ENCODE measurements at regions not wholly inside any gene's neighbourhood (a gene's known extent, or its start where the extent isn't known, plus 50 kb on each side); places are given as distances from the start of the nearest gene placed in this dataset.
"Not testable (repeated sequence)": the region's sequence is repeated elsewhere in the genome, so short reads cannot be mapped to it uniquely, and the experiment has no call there.

DNA sequence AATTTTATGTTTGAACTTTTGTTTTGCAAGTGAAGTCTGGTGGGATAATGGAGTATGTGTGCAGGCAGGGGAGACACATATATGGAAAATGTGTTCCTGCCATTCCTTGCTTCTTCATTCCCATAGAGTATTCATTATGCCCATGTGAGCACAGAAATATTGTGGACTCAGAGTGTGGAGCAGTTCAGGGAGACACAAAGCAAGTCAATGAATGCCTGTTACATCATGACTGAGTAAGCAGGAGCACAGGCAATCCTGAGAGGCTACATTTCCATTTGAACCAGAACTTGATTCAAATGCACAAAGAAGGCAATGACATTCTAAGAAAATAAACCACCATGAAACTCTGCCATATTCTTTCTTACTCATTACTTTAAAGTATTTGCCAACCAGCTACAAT is 990.5 kb downstream of the PRIM2 start:
- H3K4me3 Mint-ChIP-seq; H3K27ac Mint-ChIP-seq; ATAC-seq (ENCODE audit: low read depth in 2 of 2); H3K9me3 Mint-ChIP-seq; H3K27me3 Mint-ChIP-seq; DNase-seq; H3K36me3 Mint-ChIP-seq; H3K4me1 Mint-ChIP-seq: not testable (repeated sequence)

DNA sequence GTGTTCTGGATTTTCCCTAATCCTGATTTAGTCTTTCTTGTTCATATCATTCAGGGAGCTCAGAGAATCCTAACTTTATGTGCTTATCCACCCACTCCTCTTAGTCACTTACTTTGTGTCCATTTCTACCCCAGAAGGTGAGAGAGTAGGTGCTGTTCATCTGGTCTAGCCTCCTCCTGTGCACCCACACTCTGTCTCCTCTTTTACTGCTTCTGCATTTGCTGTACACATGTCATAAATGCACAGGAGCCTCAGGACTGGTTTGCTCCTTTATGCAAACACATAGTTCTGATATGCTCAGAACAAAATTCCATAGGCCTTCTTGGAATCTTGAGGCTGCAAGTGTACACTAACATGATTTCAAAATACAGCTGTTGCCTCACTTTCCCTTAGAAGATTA is 1014.7 kb downstream of the PRIM2 start:
- H3K27me3 Mint-ChIP-seq; DNase-seq; ATAC-seq (ENCODE audit: low read depth in 2 of 2); H3K27ac Mint-ChIP-seq; H3K4me1 Mint-ChIP-seq; H3K4me3 Mint-ChIP-seq; H3K36me3 Mint-ChIP-seq: not testable (repeated sequence)
- peaks cover 0 to 12% (median 8%) of the 10 kb centered on the region in 7 donors for H3K9me3 Mint-ChIP-seq

DNA sequence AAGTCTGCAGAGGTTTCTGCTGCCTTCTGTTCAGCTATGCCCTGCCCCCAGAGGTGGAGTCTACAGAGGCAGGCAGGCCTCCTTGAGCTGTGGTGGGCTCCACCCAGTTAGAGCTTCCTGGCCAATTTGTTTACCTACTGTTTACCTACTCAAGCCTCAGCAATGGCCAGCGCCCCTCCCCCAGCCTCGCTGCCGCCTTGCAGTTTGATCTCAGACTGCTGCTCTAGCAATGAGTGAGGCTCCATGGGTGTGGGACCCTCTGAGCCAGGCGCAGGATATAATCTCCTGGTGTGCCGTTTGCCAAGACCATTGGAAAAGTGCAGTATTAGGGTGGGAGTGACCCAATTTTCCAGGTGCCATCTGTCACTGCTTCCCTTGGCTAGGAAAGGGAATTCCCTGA is 1024.9 kb downstream of the PRIM2 start:
- DNase-seq; H3K4me3 Mint-ChIP-seq; ATAC-seq (ENCODE audit: low read depth in 2 of 2); H3K27ac Mint-ChIP-seq; H3K27me3 Mint-ChIP-seq; H3K36me3 Mint-ChIP-seq; H3K4me1 Mint-ChIP-seq: not testable (repeated sequence)
- peaks cover 5 to 14% (median 10%) of the 10 kb centered on the region in 7 donors for H3K9me3 Mint-ChIP-seq

DNA sequence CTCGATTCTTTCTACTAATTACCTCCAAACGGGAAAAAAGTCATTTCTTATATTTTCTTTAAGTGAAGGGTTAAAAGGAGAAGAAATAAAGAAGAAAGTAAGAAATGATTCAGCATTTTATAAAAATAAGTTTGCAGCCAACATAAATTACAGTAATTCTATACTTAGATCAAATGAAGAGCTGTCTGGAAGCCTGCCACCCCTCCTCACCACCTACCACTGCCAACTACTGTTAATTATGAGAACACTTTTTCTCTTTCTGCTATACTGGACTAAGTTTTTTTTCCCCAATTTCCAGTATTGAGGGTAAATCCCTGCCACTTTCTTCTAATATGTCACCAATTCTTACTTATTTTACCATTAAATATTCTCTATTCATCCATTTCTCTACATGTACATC is 1030.1 kb downstream of the PRIM2 start:
- not testable (repeated sequence) for H3K27ac Mint-ChIP-seq; H3K36me3 Mint-ChIP-seq; ATAC-seq (ENCODE audit: low read depth in 2 of 2); H3K4me3 Mint-ChIP-seq; H3K27me3 Mint-ChIP-seq; DNase-seq; H3K4me1 Mint-ChIP-seq
- peaks cover 0 to 11% (median 7%) of the 10 kb centered on the region in 7 donors for H3K9me3 Mint-ChIP-seq

DNA sequence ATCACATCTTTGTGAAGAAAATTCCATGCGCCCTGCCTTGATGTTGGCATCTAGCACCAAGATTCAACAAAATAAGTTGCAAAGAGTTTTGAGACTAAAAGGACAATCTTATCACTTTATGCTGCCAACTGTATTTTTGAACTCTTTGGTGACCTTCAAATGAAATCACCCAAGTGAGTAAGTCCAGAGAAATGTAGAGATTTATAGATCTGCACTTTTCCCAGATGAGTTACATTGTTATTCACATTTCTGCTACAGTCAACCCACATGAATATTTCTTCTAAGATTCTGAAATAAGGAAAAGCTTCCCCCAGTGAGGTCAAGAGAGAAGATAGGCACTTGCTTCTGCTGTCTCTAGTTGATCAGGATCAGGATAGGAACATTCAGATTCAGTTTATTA is 1034.2 kb downstream of the PRIM2 start:
- not testable (repeated sequence) for H3K4me1 Mint-ChIP-seq; H3K27me3 Mint-ChIP-seq; ATAC-seq (ENCODE audit: low read depth in 2 of 2); H3K27ac Mint-ChIP-seq; H3K4me3 Mint-ChIP-seq; DNase-seq; H3K36me3 Mint-ChIP-seq
- H3K9me3 Mint-ChIP-seq = peaks cover 1 to 19% (median 7%) of the 10 kb centered on the region in 7 donors

DNA sequence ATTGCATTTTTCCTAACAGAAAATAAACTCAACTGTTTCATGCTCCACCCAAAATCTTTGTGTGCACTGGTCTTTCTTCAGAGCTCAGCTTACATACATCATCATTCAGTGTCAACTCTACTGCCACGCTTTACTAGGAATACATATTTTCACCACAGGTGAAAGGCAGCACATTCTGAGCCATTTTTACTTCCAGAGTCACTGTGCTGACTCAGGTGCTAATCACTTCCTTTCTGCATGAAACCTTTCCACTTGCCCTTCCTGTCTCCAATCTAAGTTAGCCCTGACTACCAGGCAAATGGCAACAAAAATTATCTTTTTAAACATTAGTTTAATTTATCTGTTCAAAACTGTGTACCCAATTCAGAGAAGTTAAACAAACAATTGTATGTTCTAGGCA is 1041.0 kb downstream of the PRIM2 start:
- not testable (repeated sequence) for H3K4me1 Mint-ChIP-seq; DNase-seq; ATAC-seq (ENCODE audit: low read depth in 2 of 2); H3K27me3 Mint-ChIP-seq; H3K36me3 Mint-ChIP-seq; H3K4me3 Mint-ChIP-seq; H3K27ac Mint-ChIP-seq
- peaks cover 0 to 15% (median 3%) of the 10 kb centered on the region in 7 donors for H3K9me3 Mint-ChIP-seq

DNA sequence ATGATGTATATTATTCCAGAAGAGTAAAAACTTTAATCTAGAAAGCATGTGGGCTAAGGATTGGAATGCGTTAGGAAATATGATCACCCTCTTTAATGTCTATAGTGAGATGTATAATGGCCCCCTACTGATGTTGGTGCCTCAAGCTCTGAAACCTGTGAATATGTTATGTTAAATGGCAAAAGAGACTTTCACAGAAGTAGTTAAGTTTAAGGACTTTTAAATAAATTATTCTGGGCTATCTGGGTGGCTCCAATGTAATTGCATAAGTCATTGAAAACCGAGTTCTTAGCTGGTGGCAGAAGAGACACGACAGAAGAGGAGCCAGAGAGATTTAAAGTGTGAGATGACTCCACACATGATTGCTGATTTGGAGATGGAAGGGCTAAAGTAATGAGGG is 1048.4 kb downstream of the PRIM2 start:
- not testable (repeated sequence) for ATAC-seq (ENCODE audit: low read depth in 2 of 2); H3K4me3 Mint-ChIP-seq; H3K27ac Mint-ChIP-seq; H3K27me3 Mint-ChIP-seq; DNase-seq; H3K36me3 Mint-ChIP-seq; H3K4me1 Mint-ChIP-seq
- peaks cover 0 to 35% (median 10%) of the 10 kb centered on the region in 7 donors for H3K9me3 Mint-ChIP-seq

DNA sequence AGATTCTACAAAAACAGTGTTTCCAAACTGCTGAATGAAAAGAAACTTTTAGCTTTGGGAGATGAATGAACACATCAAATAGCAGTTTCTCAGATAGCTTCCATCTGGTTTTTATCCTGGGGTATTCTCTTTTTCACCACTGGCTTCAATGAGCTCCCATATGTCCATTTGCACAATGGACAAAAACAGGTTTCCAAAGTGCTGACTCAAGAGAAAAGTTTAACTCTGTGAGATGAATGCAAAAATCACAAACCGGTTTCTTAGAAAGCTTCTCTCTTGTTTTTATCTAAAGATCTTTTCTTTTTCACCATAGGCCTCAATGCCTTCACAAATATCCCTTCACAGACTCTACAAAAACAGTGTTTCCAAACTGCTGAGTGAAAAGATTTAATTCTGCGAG is 1089.2 kb downstream of the PRIM2 start:
- not testable (repeated sequence) for H3K4me3 Mint-ChIP-seq; DNase-seq; H3K4me1 Mint-ChIP-seq; H3K27me3 Mint-ChIP-seq; ATAC-seq (ENCODE audit: low read depth in 2 of 2); H3K27ac Mint-ChIP-seq; H3K36me3 Mint-ChIP-seq
- H3K9me3 Mint-ChIP-seq = peaks cover 5 to 66% (median 36%) of the 10 kb centered on the region in 7 donors

DNA sequence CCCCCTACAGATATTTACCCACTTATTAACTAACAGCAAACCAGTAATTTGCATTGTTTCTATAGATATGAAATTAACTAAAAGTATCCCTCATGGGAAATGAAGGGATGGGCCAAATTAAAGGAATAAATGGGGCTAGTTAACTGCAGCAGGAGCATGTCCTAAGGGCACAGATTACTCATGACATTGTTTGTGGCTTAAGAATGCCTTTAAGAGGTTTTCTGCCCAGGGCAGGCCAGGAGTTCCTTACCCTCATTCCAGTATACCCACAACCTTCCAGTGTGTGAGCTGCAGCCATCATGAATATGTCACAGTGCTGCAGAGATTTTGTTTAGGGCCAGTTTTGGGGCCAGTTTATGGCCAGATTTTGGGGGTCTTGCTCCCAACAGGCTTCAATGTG is 1101.9 kb downstream of the PRIM2 start:
- Mint-ChIP-seq H3K27me3 (no peaks in the 10 kb centered on the region), H3K27ac (no peak overlapping the region), H3K36me3 (no peaks in the 10 kb centered on the region), H3K4me1 (no peaks in the 10 kb centered on the region), H3K4me3 (no peak overlapping the region), H3K9me3 (peaks cover 7 to 35% (median 15%) of the 10 kb centered on the region in 7 donors)
- ATAC-seq (ENCODE audit: low read depth in 2 of 2) (no peak), DNase-seq (no peak)
